HG03378 (cell line): ENCODE measurements at regions not wholly inside any gene's neighbourhood (a gene's known extent, or its start where the extent isn't known, plus 50 kb on each side); places are given as distances from the start of the nearest gene placed in this dataset.
"Not testable (repeated sequence)": the region's sequence is repeated elsewhere in the genome, so short reads cannot be mapped to it uniquely, and the experiment has no call there.

Experiments used
- ATAC-seq: cut with Tn5 transposase; IDR thresholded peaks from one replicate; pipeline ENCODE4 v1.9.1; 2021; ENCODE audit warnings: mild to moderate bottlenecking, moderate library complexity; ENCODE audit not compliant: unreplicated experiment

GRCh38 chr15:96790004-96790403 lies 459.5 kb downstream of the NR2F2 start:
- ATAC-seq, result no peak

GRCh38 chr15:96792216-96792615 lies 461.7 kb downstream of the NR2F2 start:
- ATAC-seq, result no peak

GRCh38 chr15:96796841-96797240 lies 466.3 kb downstream of the NR2F2 start:
- no peak for ATAC-seq

GRCh38 chr15:96801576-96802150 lies 471.2 kb downstream of the NR2F2 start:
- ATAC-seq, result no peak

GRCh38 chr15:96802611-96803255 lies 472.2 kb downstream of the NR2F2 start:
- ATAC-seq, result no peak

- ATAC-seq, result no peak
Observed at GRCh38 chr15:96804754-96805153, 474.3 kb downstream of the NR2F2 start.

- no peak for ATAC-seq
Observed at GRCh38 chr15:96807361-96807760, 476.9 kb downstream of the NR2F2 start.

GRCh38 chr15:96817900-96818299 lies 487.4 kb downstream of the NR2F2 start:
- ATAC-seq, result no peak

GRCh38 chr15:96818861-96819260 lies 488.4 kb downstream of the NR2F2 start:
- ATAC-seq, result no peak

GRCh38 chr15:96827981-96828380 lies 497.5 kb downstream of the NR2F2 start:
- ATAC-seq, result no peak

GRCh38 chr15:96837241-96837970 lies 506.9 kb downstream of the NR2F2 start:
- ATAC-seq, result no peak

GRCh38 chr15:96838081-96838480 lies 507.6 kb downstream of the NR2F2 start:
- no peak for ATAC-seq

GRCh38 chr15:96849271-96849900 lies 518.9 kb downstream of the NR2F2 start:
- no peak for ATAC-seq

GRCh38 chr15:96851613-96852012 lies 521.1 kb downstream of the NR2F2 start:
- ATAC-seq, result no peak

- no peak for ATAC-seq
Observed at GRCh38 chr15:96858694-96859093, 528.2 kb downstream of the NR2F2 start.

GRCh38 chr15:96860741-96861140 lies 530.2 kb downstream of the NR2F2 start:
- no peak for ATAC-seq

GRCh38 chr15:96867992-96868391 lies 537.5 kb downstream of the NR2F2 start:
- ATAC-seq, result no peak

- no peak for ATAC-seq
Observed at GRCh38 chr15:96869122-96869521, 538.6 kb downstream of the NR2F2 start.

- ATAC-seq, result no peak
Observed at GRCh38 chr15:96869790-96870189, 539.3 kb downstream of the NR2F2 start.

- ATAC-seq, result no peak
Observed at GRCh38 chr15:96870580-96870979, 540.1 kb downstream of the NR2F2 start.

GRCh38 chr15:96877442-96877841 lies 546.9 kb downstream of the NR2F2 start:
- not testable (repeated sequence) for ATAC-seq

GRCh38 chr15:96878129-96878528 lies 547.6 kb downstream of the NR2F2 start:
- ATAC-seq, result no peak
